ENCODE measurements at regions not wholly inside any gene's neighbourhood (a gene's known extent, or its start where the extent isn't known, plus 50 kb on each side); places are given as distances from the start of the nearest gene placed in this dataset.

- intact Hi-C loops (cut with DNase I), result no loop called here
- Histone ChIP-seq H3K9me3 (no peaks in the 10 kb centered on the region), H3K27ac (no peak overlapping the region), H3K36me3 (no peaks in the 10 kb centered on the region), H3K27me3 (no peaks in the 10 kb centered on the region), H3K4me1 (no peaks in the 10 kb centered on the region), H3K4me3 (replicated peaks in 1 of 3) (no peak overlapping the region)
- no peak for DNase-seq
- TF ChIP-seq CTCF (IDR thresholded peaks at IDR 0.05) (no peak), POLR2A (IDR thresholded peaks at IDR 0.05) (no peak)
Observed at GRCh38 chr1:196074182-196074581, 534.1 kb downstream of the KCNT2 start.

DNA sequence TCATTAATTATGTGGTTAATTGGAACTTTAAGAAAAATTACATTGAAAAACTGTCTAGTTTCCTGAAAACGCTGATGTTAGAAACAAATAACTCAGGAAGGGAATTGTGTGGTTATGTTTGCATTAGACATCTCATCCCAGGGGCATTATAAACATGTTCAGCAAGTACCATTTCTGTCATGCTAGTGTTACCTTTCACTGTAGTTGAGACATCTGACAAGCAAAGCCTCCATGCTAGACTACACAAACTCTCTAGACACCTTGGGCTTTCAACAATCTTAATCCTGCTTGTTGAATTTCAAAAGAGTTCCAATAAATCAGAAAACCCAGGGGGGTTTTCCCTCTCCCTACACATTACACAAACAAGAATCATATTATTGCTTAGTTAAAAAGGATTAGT lies 536.8 kb downstream of the KCNT2 start:
- H3K27ac ChIP-seq, result no peak overlapping the region

GRCh38 chr1:196070940-196071339 lies 537.3 kb downstream of the KCNT2 start:
- H3K4me3 ChIP-seq (replicated peaks in 1 of 3), result no peak overlapping the region
- no peaks in the 10 kb centered on the region for H3K36me3 ChIP-seq
- intact Hi-C loops (cut with DNase I), result no loop called here
- no peaks in the 10 kb centered on the region for H3K9me3 ChIP-seq
- WGBS, 2 donors, result 31 to 38% methylated on average over 2 of the region's 2 CpGs
- no peak for TF ChIP-seq CTCF (IDR thresholded peaks at IDR 0.05)
- no peak for TF ChIP-seq POLR2A (IDR thresholded peaks at IDR 0.05)
- no peaks in the 10 kb centered on the region for H3K27me3 ChIP-seq
- H3K27ac ChIP-seq, result no peak overlapping the region
- no peak for DNase-seq
- H3K4me1 ChIP-seq, result no peaks in the 10 kb centered on the region

More for the DNA sequence above, 536.8 kb downstream of the KCNT2 start:
- no peak for DNase-seq
- Histone ChIP-seq H3K36me3 (no peaks in the 10 kb centered on the region), H3K9me3 (no peaks in the 10 kb centered on the region), H3K27me3 (no peaks in the 10 kb centered on the region), H3K4me3 (replicated peaks in 1 of 3) (no peak overlapping the region), H3K4me1 (no peaks in the 10 kb centered on the region)
- TF ChIP-seq POLR2A (IDR thresholded peaks at IDR 0.05) (no peak), CTCF (IDR thresholded peaks at IDR 0.05) (no peak)
- intact Hi-C loops (cut with DNase I), result no loop called here
- WGBS, 2 donors, result 24 to 26% methylated on average over 1 of the region's 1 CpG

- Histone ChIP-seq H3K9me3 (no peaks in the 10 kb centered on the region), H3K4me1 (no peaks in the 10 kb centered on the region), H3K27ac (no peak overlapping the region), H3K36me3 (no peaks in the 10 kb centered on the region), H3K27me3 (no peaks in the 10 kb centered on the region), H3K4me3 (replicated peaks in 1 of 3) (no peak overlapping the region)
- intact Hi-C loops (cut with DNase I), result no loop called here
- DNase-seq, result no peak
- 72 to 75% methylated on average over 2 of the region's 2 CpGs for WGBS, 2 donors
- TF ChIP-seq POLR2A (IDR thresholded peaks at IDR 0.05) (no peak), CTCF (IDR thresholded peaks at IDR 0.05) (no peak)
Observed at GRCh38 chr1:196063952-196064351, 544.3 kb downstream of the KCNT2 start.

GRCh38 chr1:196063294-196063693 lies 544.9 kb downstream of the KCNT2 start:
- no peaks in the 10 kb centered on the region for H3K36me3 ChIP-seq
- DNase-seq, result no peak
- TF ChIP-seq POLR2A (IDR thresholded peaks at IDR 0.05), result no peak
- no peak for TF ChIP-seq CTCF (IDR thresholded peaks at IDR 0.05)
- no peak overlapping the region for H3K27ac ChIP-seq
- H3K4me1 ChIP-seq, result no peaks in the 10 kb centered on the region
- H3K4me3 ChIP-seq (replicated peaks in 1 of 3), result no peak overlapping the region
- WGBS, 2 donors, result 65 to 72% methylated on average over 3 of the region's 3 CpGs
- no peaks in the 10 kb centered on the region for H3K9me3 ChIP-seq
- intact Hi-C loops (cut with DNase I), result no loop called here
- H3K27me3 ChIP-seq, result no peaks in the 10 kb centered on the region

Measured in thyroid gland (tissue), 4 donors.